Esophagus muscularis mucosa (tissue), 4 donors: ENCODE measurements at regions not wholly inside any gene's neighbourhood (a gene's known extent, or its start where the extent isn't known, plus 50 kb on each side); places are given as distances from the start of the nearest gene placed in this dataset.
A peak's percentile ranks its signal among the peaks of the same experiment; 100 is the strongest.

Source experiments
- DNase-seq: peaks from one replicate; pipeline ENCODE4 v3.0.0-alpha.2; 2017; ENCODE audit errors: extremely low spot score
- H3K27ac ChIP-seq, 4 donors: fragments of 200-600 bp; sonication (generic); replicated peaks in 1 of 4; 1 replicate in 3 of 4; 2 replicates in 1 of 4; pipeline ENCODE4 v1.5.1; 2016 to 2019; ENCODE audit warnings: mild to moderate bottlenecking in 1 of 4
- H3K27me3 ChIP-seq, 4 donors: fragments of 200-600 bp; sonication (generic); one replicate each; pipeline versions ENCODE4 v1.5.1 to v1.6.0; 2016 to 2019
- H3K36me3 ChIP-seq, 4 donors: fragments of 200-600 bp; sonication (generic); one replicate each; pipeline ENCODE4 v1.5.1; 2016 to 2019
- H3K4me1 ChIP-seq, 4 donors: fragments of 200-600 bp; sonication (generic); one replicate each; pipeline ENCODE4 v1.5.1; 2016 to 2019
- H3K4me3 ChIP-seq, 4 donors: fragments of 200-600 bp; sonication (generic); 1 replicate in 2 of 4; 2 replicates in 2 of 4; pipeline ENCODE4 v1.5.1; 2016 to 2019; ENCODE audit warnings: mild to moderate bottlenecking in 4 of 4, moderate library complexity in 1 of 4
- H3K9me3 ChIP-seq, 4 donors: fragments of 200-600 bp; sonication (generic); 1 replicate in 3 of 4; 2 replicates in 1 of 4; pipeline ENCODE4 v1.5.1; 2016 to 2019
- EP300 ChIP-seq: sonication (generic); formaldehyde crosslinking; IDR thresholded peaks from one replicate; pipeline ENCODE4 v1.6.1; 2017; ENCODE audit warnings: antibody characterized with exemption
- POLR2A ChIP-seq: fragments of 450-650 bp; IDR thresholded peaks from one replicate; pipeline ENCODE4 v1.6.1; 2017; ENCODE audit warnings: antibody characterized with exemption, moderate library complexity, mild to moderate bottlenecking, low read depth
- POLR2AphosphoS5 ChIP-seq, 2 donors: sonication (generic); formaldehyde crosslinking; IDR thresholded peaks; one replicate each; pipeline ENCODE4 v1.6.1; 2017; ENCODE audit warnings: antibody characterized with exemption in 2 of 2
- WGBS: methylation state at CpG from one replicate; pipeline ENCODE4 v1.1.5; 2018; 5-methylcytosine and 5-hydroxymethylcytosine counted together
- intact Hi-C: fragments of 100-400 bp; cut with DNase I; formaldehyde crosslinking; loops from one replicate; pipeline ENCODE4 v1.15.1; 2023
- TF ChIP-seq, protein P1 (sequence below), 3 experiments: fragments of 200-600 bp in 2 of 3; fragments of 450-650 bp in 1 of 3; sonication (generic) in 2 of 3; IDR thresholded peaks; one replicate each; pipeline ENCODE4 v1.5.1; 2017 to 2019; ENCODE audit warnings: antibody characterized with exemption in 3 of 3, mild to moderate bottlenecking in 2 of 3, moderate library complexity in 1 of 3

DNA sequence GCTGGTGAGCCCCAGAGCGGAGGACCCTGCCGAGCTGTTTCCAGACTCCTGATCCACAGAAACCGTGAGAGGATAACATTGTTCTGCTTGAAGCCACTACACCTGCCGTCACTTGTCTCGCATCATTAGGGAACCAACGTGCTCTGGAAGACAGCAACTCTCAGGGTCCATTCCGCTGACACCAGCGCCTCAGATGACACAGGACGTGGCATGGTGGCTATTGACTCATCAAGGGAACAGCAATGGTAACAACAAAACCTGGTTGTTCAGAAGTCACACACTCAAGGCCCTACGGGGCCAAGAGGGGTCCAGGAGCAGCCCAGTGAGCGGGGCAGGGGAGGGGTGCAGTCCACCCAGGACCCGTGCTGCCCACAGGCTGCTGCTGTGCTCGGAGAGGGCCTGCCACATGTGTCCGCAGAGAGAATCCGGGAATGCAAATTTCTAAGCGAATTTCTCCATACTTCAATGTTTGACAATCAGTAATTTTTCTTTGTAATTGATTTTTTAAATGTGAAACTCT, 110.4 kb downstream of the TTLL2 start:
- 95% methylated on average over 15 of the region's 16 CpGs for WGBS
- Histone ChIP-seq H3K4me1 (no peaks in the 10 kb centered on the region), H3K9me3 (no peaks in the 10 kb centered on the region), H3K27me3 (no peaks in the 10 kb centered on the region), H3K36me3 (no peaks in the 10 kb centered on the region), H3K27ac (no peak overlapping the region), H3K4me3 (no peak overlapping the region)
- TF ChIP-seq POLR2A (no peak), EP300 (no peak), POLR2AphosphoS5 (IDR thresholded peaks at IDR 0.05) (no peak)
- TF ChIP-seq, protein P1, sequence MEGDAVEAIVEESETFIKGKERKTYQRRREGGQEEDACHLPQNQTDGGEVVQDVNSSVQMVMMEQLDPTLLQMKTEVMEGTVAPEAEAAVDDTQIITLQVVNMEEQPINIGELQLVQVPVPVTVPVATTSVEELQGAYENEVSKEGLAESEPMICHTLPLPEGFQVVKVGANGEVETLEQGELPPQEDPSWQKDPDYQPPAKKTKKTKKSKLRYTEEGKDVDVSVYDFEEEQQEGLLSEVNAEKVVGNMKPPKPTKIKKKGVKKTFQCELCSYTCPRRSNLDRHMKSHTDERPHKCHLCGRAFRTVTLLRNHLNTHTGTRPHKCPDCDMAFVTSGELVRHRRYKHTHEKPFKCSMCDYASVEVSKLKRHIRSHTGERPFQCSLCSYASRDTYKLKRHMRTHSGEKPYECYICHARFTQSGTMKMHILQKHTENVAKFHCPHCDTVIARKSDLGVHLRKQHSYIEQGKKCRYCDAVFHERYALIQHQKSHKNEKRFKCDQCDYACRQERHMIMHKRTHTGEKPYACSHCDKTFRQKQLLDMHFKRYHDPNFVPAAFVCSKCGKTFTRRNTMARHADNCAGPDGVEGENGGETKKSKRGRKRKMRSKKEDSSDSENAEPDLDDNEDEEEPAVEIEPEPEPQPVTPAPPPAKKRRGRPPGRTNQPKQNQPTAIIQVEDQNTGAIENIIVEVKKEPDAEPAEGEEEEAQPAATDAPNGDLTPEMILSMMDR (IDR thresholded peaks at IDR 0.05) = no peak
- DNase-seq = peak; percentile 68
- intact Hi-C loops = no loop called here

- Histone ChIP-seq H3K9me3 (no peaks in the 10 kb centered on the region), H3K27ac (no peak overlapping the region), H3K4me3 (no peak overlapping the region), H3K36me3 (no peaks in the 10 kb centered on the region), H3K4me1 (peaks cover 0 to 15% (median 12%) of the 10 kb centered on the region in 4 donors), H3K27me3 (no peaks in the 10 kb centered on the region)
- intact Hi-C loops = no loop called here
- DNase-seq = peak; percentile 64
- WGBS = 83% methylated on average over 8 of the region's 9 CpGs
- no peak for TF ChIP-seq POLR2A
- TF ChIP-seq, protein P1 (IDR thresholded peaks at IDR 0.05) = no peak
- TF ChIP-seq POLR2AphosphoS5 (IDR thresholded peaks at IDR 0.05) = no peak
- TF ChIP-seq EP300 = no peak
These were observed 113.1 kb downstream of the TTLL2 start for GRCh38 chr6:167437888-167438484.

- intact Hi-C loops = no loop called here
- peak; percentile 81 for DNase-seq
- Histone ChIP-seq H3K36me3 (no peaks in the 10 kb centered on the region), H3K9me3 (no peaks in the 10 kb centered on the region), H3K27ac (peak overlapping the region in 2 of 4 donors; percentile 6 to 37), H3K4me3 (peak overlapping the region in 2 of 4 donors; percentile 16 to 20), H3K4me1 (peaks cover 0 to 15% (median 12%) of the 10 kb centered on the region in 4 donors), H3K27me3 (no peaks in the 10 kb centered on the region)
- TF ChIP-seq EP300 = no peak
- no peak for TF ChIP-seq POLR2AphosphoS5 (IDR thresholded peaks at IDR 0.05)
- TF ChIP-seq POLR2A = no peak
- TF ChIP-seq, protein P1 (IDR thresholded peaks at IDR 0.05) = no peak
- WGBS = 38% methylated on average over 9 of the region's 9 CpGs
These were observed 116.9 kb downstream of the TTLL2 start for GRCh38 chr6:167441715-167442206.

GRCh38 chr6:167442245-167442644, 117.4 kb downstream of the TTLL2 start:
- H3K27ac ChIP-seq = peak overlapping the region in 2 of 4 donors; percentile 6 to 37
- WGBS = 42% methylated on average over 7 of the region's 7 CpGs
- peak overlapping the region in 1 of 4 donors; percentile 16 for H3K4me3 ChIP-seq
- intact Hi-C loops = no loop called here
- no peaks in the 10 kb centered on the region for H3K9me3 ChIP-seq
- peaks cover 0 to 15% (median 12%) of the 10 kb centered on the region in 4 donors for H3K4me1 ChIP-seq
- peak; percentile 80 for DNase-seq
- TF ChIP-seq, protein P1 (IDR thresholded peaks at IDR 0.05) = no peak
- no peaks in the 10 kb centered on the region for H3K36me3 ChIP-seq
- no peaks in the 10 kb centered on the region for H3K27me3 ChIP-seq
